DMS53 treated with DMSO at 0.1 percent for 48 hours (cell line): ENCODE measurements at regions not wholly inside any gene's neighbourhood (a gene's known extent, or its start where the extent isn't known, plus 50 kb on each side); places are given as distances from the start of the nearest gene placed in this dataset.
A peak's percentile ranks its signal among the peaks of the same experiment; 100 is the strongest.
"Not testable (repeated sequence)": the region's sequence is repeated elsewhere in the genome, so short reads cannot be mapped to it uniquely, and the experiment has no call there.

Experiments
- DNase-seq: peaks from one replicate; lab custom pipeline; 2025; ENCODE audit not compliant: unreplicated experiment; lab: John Stamatoyannopoulos, UW

- DNase-seq = no peak
Observed at GRCh38 chr10:30765022-30765615, 135.6 kb upstream of the LYZL2 start.

GRCh38 chr10:30763918-30764317, 134.4 kb upstream of the LYZL2 start:
- no peak for DNase-seq

GRCh38 chr10:30762620-30763019, 133.1 kb upstream of the LYZL2 start:
- DNase-seq = no peak

GRCh38 chr10:30759423-30759822, 129.9 kb upstream of the LYZL2 start:
- no peak for DNase-seq

- DNase-seq = no peak
Observed at GRCh38 chr10:30758338-30758737, 128.8 kb upstream of the LYZL2 start.

- no peak for DNase-seq
Observed at GRCh38 chr10:30756896-30757295, 127.3 kb upstream of the LYZL2 start.

- DNase-seq = no peak
Observed at GRCh38 chr10:30756151-30756550, 126.6 kb upstream of the LYZL2 start.

GRCh38 chr10:30755441-30755953, 125.9 kb upstream of the LYZL2 start:
- no peak for DNase-seq

- no peak for DNase-seq
Observed at GRCh38 chr10:30752481-30752881, 122.9 kb upstream of the LYZL2 start.

- DNase-seq = peak; percentile 30
Observed at GRCh38 chr10:30751678-30752331, 122.3 kb upstream of the LYZL2 start.

- DNase-seq = no peak
Observed at GRCh38 chr10:30750971-30751677, 121.6 kb upstream of the LYZL2 start.

GRCh38 chr10:30749385-30749784, 119.8 kb upstream of the LYZL2 start:
- DNase-seq = no peak

GRCh38 chr10:30748152-30748973, 118.8 kb upstream of the LYZL2 start:
- no peak for DNase-seq

- DNase-seq = no peak
Observed at GRCh38 chr10:30747633-30748032, 118.1 kb upstream of the LYZL2 start.

GRCh38 chr10:30745953-30746352, 116.4 kb upstream of the LYZL2 start:
- DNase-seq = no peak

GRCh38 chr10:30744106-30744505, 114.6 kb upstream of the LYZL2 start:
- DNase-seq = no peak

GRCh38 chr10:30743586-30743985, 114.0 kb upstream of the LYZL2 start:
- DNase-seq = no peak

- DNase-seq = no peak
Observed at GRCh38 chr10:30742471-30742870, 112.9 kb upstream of the LYZL2 start.

- DNase-seq = not testable (repeated sequence)
Observed at GRCh38 chr10:30740774-30741173, 111.2 kb upstream of the LYZL2 start.

GRCh38 chr10:30738416-30738815, 108.9 kb upstream of the LYZL2 start:
- DNase-seq = no peak

GRCh38 chr10:30737931-30738391, 108.4 kb upstream of the LYZL2 start:
- DNase-seq = no peak
